ENCODE measurements at regions not wholly inside any gene's neighbourhood (a gene's known extent, or its start where the extent isn't known, plus 50 kb on each side); places are given as distances from the start of the nearest gene placed in this dataset.

GRCh38 chr2:221817878-221818277, 245.8 kb upstream of the EPHA4 start:
- no peak for DNase-seq

- no peak for DNase-seq
These were observed 244.9 kb upstream of the EPHA4 start for GRCh38 chr2:221817052-221817451.

- DNase-seq = no peak
These were observed 244.5 kb upstream of the EPHA4 start for GRCh38 chr2:221816566-221816965.

DNA sequence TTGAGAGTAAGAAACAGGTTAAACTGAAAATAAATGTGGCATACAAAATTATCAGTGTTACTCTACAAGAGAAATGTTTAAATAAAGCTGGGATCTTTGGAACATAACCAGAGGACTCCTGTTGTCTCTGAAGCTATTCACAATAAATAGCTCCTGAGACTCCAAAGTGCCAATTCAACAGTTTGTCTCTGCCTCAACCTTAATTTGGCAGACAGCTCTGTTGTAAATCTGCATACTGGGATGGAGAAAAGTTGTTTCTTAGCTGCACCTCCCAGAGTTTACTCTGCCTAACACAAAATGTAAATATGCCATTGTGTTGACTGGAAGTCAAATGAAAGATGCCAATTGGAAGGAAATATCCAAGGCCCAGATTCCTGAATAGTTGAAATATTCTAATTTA, 238.5 kb upstream of the EPHA4 start:
- DNase-seq = no peak

GRCh38 chr2:221810245-221810644, 238.1 kb upstream of the EPHA4 start:
- DNase-seq = no peak

DNA sequence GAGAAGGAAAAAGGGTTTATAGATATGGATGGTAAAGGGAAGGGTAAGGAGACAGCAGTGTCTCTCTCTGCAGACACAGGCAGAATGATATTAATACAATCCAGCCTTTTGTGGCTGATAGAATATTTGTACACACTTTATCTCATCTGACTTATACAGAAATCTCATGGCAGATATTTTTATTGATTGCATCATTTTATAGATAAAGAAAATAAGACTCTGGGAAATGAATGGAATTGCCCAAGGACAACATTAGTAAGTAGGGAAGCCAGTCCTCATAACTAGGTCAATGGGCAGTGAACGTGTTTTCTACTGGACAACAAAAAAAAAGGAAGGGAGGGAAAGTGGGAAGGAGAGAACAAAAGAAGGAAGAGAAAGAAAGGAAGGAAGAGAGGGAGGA, 236.4 kb upstream of the EPHA4 start:
- no peak for DNase-seq

DNA sequence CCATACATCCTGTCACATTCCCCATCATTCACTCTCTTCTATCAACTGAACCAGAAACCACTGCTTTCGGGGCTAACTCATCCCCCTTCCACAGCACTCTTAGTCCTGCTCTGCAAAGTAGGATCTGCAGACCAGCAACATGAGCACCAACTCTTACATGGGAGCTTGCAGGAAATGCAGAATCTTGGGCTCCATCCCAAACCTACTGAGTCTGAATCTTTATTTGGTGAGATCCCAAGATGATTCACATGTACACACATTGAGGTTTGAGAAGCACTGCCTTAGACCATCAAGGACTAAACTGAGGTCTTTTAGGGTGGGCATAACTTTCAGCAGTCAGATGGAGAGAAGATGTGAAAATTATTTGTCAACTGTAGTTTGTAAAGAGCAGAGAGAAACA, 235.6 kb upstream of the EPHA4 start:
- no peak for DNase-seq

- DNase-seq = no peak
These were observed 230.0 kb upstream of the EPHA4 start for GRCh38 chr2:221802089-221802488.

- no peak for DNase-seq
These were observed 220.9 kb upstream of the EPHA4 start for GRCh38 chr2:221792971-221793521.

DNA sequence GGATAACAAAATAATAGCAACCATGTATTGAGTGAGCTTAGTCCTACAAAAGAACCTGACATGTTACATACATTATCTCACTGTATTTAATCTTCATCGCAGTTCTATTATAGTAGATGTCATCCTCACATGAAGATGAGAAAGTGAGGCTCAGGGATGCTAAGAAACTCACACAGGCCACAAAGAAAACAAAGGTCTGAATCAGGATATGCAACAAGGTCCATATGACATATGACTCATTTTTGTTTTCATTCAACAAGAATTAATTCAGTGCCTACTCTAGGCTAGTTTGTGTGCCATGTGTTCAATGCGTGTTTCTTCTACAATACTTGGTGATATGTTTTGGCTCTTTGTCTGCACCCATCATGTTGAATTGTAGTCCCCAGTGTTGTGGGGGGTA, 219.7 kb upstream of the EPHA4 start:
- DNase-seq = no peak

- DNase-seq = no peak
These were observed 215.5 kb upstream of the EPHA4 start for GRCh38 chr2:221787561-221787960.

GRCh38 chr2:221786297-221786926, 214.3 kb upstream of the EPHA4 start:
- DNase-seq = no peak

DNA sequence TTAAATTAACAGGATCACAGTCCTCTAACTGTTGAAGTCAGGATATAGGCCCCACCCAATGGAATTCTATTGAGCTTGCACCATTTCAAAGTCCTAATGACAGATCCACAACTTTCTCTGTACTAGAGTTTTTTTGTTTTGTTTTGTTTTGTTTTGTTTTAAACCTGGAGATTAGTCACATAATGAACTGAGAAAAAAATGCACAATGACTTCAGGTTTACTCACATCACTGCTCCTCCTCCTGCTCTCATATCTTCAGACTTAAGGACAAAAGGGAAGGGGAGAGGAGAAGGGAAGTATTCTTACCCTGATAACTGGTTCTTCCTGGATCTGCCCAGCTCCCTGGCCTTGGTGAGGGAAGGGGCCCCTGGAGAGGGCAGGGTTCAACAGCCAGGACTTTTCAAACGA, 208.2 kb upstream of the EPHA4 start:
- DNase-seq = no peak

DNA sequence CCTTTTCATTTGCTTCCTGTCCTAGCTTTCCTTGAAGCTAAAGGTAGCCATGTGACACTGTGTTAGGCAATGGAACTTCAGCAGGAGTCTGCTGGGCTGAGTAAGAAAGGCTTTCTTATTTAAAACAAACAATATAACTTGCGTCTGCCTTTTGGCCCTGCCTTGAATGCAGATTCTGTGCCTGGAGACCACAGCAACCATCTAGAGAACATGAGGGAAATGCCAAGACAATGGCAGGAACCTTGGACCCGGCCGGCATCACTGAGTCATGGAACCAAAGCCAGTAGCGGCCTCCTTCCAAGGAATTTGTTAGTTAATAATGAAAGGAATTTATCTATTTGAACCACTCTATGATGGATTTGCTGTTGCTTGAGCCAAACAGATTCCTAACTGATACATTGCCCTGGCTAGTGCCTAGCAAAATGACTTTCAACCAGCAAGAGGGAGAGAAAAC, 207.5 kb upstream of the EPHA4 start:
- no peak for DNase-seq

GRCh38 chr2:221778025-221778424, 205.9 kb upstream of the EPHA4 start:
- DNase-seq = no peak

GRCh38 chr2:221777119-221777518, 205.0 kb upstream of the EPHA4 start:
- no peak for DNase-seq

DNA sequence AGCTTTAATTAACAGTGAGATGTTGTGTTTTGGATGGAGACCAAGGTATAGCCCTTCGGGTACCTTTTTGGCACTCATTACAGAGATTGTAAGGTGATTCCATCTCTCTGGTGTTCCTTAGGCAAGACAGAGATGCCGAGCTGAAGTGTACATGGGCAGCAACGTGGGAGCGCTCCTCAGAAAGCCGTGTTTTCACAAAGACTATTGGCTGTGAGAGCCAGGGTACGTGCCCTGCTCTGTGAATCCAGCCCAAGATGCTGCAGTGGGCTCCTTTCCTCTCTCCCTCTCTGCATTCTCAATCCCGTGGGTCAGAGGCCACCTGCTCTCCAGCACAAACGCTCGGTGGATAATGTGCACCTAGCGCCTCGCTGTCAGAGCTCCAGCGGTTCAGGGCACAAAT, 203.0 kb upstream of the EPHA4 start:
- no peak for DNase-seq

DNA sequence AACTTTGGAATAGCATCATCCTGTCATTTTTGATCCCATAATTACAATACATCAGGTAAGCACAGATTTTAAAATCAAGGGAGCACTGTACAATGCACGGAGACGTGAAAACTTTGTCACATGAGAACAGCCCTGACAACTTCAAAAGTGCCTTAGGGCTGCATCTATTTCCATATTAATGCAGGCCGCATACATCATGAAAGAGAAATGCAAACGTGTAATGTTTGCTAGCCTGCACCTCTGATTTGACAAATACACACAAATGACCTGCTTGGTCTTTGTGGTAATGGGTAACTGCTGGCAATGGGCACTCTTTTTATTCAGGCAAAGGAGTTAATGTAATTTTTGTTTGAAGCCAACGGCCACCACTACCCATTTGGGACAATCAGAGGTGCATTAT, 202.0 kb upstream of the EPHA4 start:
- DNase-seq = no peak

- no peak for DNase-seq
These were observed 199.2 kb upstream of the EPHA4 start for GRCh38 chr2:221771297-221771696.

DNA sequence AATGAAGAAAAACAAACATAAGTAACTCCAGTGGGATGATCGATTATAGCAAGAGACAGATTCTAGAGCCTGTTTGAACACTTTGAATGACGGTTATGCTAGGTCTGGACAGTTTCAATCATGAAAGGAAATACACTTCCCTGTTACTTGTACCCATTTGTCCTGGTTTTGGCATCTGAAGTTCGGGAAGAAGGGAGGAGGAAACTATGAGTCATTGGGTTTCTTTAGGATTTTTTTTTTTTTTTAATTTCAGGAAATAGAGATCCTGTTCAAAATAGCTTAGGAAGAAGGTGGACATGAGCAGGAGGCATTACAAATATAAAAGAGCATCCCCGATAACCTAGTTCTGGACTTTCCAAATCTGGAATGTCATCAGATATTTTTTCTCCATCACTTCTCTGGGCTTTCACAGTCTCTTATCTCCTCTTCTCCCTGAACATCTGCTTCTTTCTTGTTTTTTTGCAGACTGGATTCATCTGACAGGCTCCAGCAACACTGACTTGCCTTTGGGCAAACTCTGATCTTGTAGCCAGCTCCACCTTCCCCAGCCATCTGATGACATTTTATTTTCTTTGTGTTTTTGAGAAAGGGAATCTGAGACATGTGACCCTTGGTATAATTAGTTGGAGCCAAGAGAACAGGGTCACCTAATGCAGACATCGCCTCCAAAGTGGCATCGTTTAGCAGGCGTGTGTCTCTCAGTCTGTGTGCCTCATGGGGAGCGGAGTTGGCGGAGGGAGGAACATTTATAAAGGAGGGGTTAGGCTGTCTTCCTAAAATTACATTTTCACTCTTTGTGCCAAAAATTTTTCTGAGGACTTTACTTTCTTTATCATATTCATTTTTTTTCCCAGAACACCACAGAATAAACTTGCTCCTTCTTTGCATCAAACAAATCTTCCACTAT, 195.3 kb upstream of the EPHA4 start:
- DNase-seq = no peak

DNA sequence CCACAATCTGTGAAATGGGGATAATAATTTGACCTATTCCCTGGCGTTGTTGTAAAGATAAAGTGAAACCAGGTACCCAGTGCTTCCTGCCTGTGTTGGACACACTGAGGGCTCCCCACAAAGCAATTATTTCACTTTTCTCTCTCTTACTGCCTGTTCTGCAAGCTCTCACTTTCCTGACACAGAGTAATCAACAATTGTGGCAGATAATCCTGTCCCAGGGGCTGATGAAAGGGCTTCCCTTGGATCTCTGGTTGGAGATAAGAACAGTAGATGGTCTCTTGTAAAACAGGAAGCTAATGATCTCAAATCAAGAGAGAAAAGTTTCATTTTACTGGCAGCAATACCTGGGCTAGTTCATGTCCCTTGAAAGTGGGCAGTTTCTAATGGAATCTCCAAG, 190.4 kb upstream of the EPHA4 start:
- DNase-seq = no peak

GRCh38 chr2:221761260-221761659, 189.2 kb upstream of the EPHA4 start:
- DNase-seq = no peak

DNA sequence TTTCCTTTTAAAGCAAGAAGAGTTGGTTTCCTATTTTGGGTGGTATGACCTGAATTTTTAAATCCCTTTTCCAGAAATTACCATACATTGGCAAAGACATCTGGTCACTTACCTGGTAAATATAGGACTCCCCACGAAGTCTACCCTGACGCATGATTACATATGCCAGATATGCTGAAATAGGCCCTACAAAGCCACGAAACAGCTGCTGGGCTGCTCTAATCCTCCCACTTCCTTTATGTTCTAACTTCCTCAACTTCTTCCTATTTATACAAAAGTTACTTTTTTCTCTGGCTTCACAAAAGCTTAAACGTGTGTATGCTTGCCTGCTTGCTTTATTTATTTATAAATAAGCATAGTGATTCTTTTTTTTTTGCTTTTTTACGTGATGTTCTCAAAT, 186.0 kb upstream of the EPHA4 start:
- no peak for DNase-seq

DNA sequence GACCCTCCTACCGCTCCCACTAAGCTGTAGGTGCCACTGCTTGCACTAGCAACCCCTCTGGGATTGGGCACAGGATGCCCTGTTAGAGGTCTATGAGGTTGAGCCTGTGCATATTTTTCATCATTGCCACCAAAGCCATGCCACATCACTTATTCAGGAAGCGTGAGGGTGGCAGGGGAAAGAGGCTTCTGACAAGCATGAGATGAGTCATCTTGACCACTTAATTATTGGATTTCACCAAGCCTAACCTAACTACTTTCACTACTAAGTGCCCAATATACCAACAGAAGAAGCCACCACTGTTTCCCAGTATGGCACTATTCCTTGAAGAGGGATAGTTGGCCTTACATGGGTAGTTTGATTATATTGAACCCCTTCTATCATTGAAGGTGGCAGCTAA, 181.3 kb upstream of the EPHA4 start:
- DNase-seq = no peak

All from stimulated activated CD4-positive, alpha-beta T cell treated with anti-CD3 and anti-CD28 coated beads, Interleukin-15, amount 100 ng/mL, for 24 hours (primary cell).